ENCODE measurements at regions not wholly inside any gene's neighbourhood (a gene's known extent, or its start where the extent isn't known, plus 50 kb on each side); places are given as distances from the start of the nearest gene placed in this dataset.
"Not testable (repeated sequence)": the region's sequence is repeated elsewhere in the genome, so short reads cannot be mapped to it uniquely, and the experiment has no call there.

DNA sequence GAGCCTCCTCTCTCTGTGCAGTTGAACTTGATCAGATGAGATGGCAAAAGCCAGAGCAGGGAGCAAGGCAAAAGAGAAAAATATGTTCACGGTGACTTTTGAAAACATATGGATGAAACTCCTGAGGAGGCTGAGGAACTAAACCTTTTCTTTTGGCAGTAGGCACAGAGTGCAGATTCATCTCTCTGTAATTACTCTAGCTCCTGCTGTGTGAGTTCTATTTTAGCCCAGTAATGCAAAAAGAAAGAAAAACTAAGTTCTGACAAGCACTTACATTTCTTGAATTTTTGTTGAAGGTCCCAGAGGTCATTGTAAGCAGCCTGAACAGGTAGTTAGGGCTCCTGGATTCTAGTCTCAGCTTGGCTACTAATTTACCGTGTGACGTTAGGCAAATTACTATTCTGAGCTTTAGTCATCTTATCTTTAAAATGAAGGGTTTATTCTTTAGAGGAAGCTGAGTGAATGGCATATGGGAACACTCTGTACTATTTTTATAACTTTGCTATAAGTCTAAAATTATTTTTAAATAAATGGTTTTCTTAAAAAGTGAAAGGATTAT lies 114.7 kb upstream of the NBPF26 start:
- not testable (repeated sequence) for TF ChIP-seq POLR2AphosphoS5 (IDR thresholded peaks at IDR 0.05; ENCODE audit: low read depth, low read length); SIN3A (IDR thresholded peaks at IDR 0.05; ENCODE audit: borderline replicate concordance, insufficient read depth, low read depth, low read length); TCF7L2 (IDR thresholded peaks at IDR 0.05; ENCODE audit: low read depth, low read length)
- TF ChIP-seq, protein P1, sequence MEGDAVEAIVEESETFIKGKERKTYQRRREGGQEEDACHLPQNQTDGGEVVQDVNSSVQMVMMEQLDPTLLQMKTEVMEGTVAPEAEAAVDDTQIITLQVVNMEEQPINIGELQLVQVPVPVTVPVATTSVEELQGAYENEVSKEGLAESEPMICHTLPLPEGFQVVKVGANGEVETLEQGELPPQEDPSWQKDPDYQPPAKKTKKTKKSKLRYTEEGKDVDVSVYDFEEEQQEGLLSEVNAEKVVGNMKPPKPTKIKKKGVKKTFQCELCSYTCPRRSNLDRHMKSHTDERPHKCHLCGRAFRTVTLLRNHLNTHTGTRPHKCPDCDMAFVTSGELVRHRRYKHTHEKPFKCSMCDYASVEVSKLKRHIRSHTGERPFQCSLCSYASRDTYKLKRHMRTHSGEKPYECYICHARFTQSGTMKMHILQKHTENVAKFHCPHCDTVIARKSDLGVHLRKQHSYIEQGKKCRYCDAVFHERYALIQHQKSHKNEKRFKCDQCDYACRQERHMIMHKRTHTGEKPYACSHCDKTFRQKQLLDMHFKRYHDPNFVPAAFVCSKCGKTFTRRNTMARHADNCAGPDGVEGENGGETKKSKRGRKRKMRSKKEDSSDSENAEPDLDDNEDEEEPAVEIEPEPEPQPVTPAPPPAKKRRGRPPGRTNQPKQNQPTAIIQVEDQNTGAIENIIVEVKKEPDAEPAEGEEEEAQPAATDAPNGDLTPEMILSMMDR (IDR thresholded peaks at IDR 0.05), result not testable (repeated sequence)
- TF ChIP-seq, protein P2, sequence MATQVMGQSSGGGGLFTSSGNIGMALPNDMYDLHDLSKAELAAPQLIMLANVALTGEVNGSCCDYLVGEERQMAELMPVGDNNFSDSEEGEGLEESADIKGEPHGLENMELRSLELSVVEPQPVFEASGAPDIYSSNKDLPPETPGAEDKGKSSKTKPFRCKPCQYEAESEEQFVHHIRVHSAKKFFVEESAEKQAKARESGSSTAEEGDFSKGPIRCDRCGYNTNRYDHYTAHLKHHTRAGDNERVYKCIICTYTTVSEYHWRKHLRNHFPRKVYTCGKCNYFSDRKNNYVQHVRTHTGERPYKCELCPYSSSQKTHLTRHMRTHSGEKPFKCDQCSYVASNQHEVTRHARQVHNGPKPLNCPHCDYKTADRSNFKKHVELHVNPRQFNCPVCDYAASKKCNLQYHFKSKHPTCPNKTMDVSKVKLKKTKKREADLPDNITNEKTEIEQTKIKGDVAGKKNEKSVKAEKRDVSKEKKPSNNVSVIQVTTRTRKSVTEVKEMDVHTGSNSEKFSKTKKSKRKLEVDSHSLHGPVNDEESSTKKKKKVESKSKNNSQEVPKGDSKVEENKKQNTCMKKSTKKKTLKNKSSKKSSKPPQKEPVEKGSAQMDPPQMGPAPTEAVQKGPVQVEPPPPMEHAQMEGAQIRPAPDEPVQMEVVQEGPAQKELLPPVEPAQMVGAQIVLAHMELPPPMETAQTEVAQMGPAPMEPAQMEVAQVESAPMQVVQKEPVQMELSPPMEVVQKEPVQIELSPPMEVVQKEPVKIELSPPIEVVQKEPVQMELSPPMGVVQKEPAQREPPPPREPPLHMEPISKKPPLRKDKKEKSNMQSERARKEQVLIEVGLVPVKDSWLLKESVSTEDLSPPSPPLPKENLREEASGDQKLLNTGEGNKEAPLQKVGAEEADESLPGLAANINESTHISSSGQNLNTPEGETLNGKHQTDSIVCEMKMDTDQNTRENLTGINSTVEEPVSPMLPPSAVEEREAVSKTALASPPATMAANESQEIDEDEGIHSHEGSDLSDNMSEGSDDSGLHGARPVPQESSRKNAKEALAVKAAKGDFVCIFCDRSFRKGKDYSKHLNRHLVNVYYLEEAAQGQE (IDR thresholded peaks at IDR 0.05; ENCODE audit: insufficient read depth in 1 of 2, low read depth in 2 of 2, low read length in 1 of 2), result not testable (repeated sequence)

Measured in Panc1 (cell line).